ENCODE measurements at regions not wholly inside any gene's neighbourhood (a gene's known extent, or its start where the extent isn't known, plus 50 kb on each side); places are given as distances from the start of the nearest gene placed in this dataset.

DNA sequence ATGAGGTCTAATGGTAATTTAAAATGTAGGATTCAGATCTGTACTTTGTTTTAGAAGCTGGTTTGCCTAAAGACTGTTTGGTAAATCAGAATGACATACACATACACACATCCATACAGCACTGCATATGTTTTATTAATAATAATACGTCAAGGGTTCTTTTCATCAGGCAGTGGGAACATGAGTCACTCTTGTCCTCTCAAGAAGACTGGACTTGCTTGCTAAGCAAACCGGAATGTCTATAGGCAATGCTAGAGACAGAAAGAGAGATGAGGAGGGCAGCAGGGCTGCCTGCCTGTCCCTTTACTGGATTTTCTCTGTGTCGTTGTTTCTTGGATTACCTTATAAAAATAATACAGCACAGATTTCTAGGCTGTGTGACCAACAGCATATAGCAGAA is 119.1 kb upstream of the GALNT2 start:
- no peaks in the 10 kb centered on the region for H3K79me1 ChIP-seq (ENCODE audit: low read length)
- no peak overlapping the region for H3K4me2 ChIP-seq (ENCODE audit: low read length)
- H2BK5ac ChIP-seq (ENCODE audit: low read depth, low read length, poor library complexity), result no peak overlapping the region
- peaks cover 0 to 2% of the 10 kb centered on the region in 2 experiments for H3K4me1 ChIP-seq (ENCODE audit: control insufficient read depth in 1 of 2, insufficient read depth in 2 of 2, low read length in 2 of 2)
- no peak overlapping the region for H3K9ac ChIP-seq (ENCODE audit: low read length)
- H2AK5ac ChIP-seq (ENCODE audit: low read length), result no peak overlapping the region
- no peak overlapping the region for H2BK120ac ChIP-seq (ENCODE audit: insufficient read depth, low read length, poor library complexity)
- H3K23ac ChIP-seq (ENCODE audit: low read length), result no peak overlapping the region
- no peaks in the 10 kb centered on the region for H3K27me3 ChIP-seq (ENCODE audit: insufficient read depth, low read length)
- DNase-seq, result peak in 1 of 2 donors; percentile 10
- H3K18ac ChIP-seq (ENCODE audit: low read length), result no peak overlapping the region
- no peaks in the 10 kb centered on the region for H3K36me3 ChIP-seq (ENCODE audit: control insufficient read depth in 1 of 2, insufficient read depth in 2 of 2, low read length in 2 of 2)
- H4K91ac ChIP-seq (ENCODE audit: low read depth, low read length), result no peak overlapping the region
- no peak overlapping the region for H4K12ac ChIP-seq (ENCODE audit: low read depth, low read length)
- H3K79me2 ChIP-seq (ENCODE audit: control insufficient read depth, insufficient read depth, low read length, poor library complexity), result no peaks in the 10 kb centered on the region
- H2AFZ ChIP-seq (ENCODE audit: insufficient read depth, low read length, poor library complexity), result no peak overlapping the region
- H3K9me3 ChIP-seq (ENCODE audit: insufficient read depth, low read depth, low read length), result peaks cover 4% of the 10 kb centered on the region
- H3K14ac ChIP-seq (ENCODE audit: low read length), result no peak overlapping the region
- H3K4me3 ChIP-seq (ENCODE audit: low read depth, low read length), result no peak overlapping the region
- H3K27ac ChIP-seq (ENCODE audit: low read depth, low read length), result no peak overlapping the region
- no CpG with 5 or more reads among the region's 3 CpGs for WGBS (ENCODE audit: extremely low coverage, insufficient coverage, insufficient read length)
- no peak overlapping the region for H3K4ac ChIP-seq (ENCODE audit: low read depth, low read length)
- no peak overlapping the region for H2BK12ac ChIP-seq (ENCODE audit: low read length)
- H4K8ac ChIP-seq (ENCODE audit: low read depth, low read length), result no peak overlapping the region

DNA sequence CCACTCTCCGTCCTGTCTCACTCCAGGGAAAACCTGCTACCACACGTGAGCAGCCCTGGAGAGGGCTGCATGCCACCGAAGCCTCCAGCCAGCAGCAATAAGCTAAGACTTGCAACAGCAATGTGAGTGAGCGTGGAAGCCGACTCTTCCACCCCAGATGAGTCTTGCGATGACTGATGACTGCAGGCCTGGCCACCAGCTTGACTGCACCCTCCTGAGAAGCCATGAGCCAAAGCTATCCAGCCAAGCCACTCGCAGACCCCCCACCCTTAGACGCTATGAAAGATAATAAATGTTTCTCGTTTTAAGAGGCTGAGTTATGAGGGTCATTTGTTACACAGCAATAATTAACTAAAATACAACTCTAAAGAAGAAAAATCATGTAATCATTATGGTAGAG is 118.6 kb upstream of the GALNT2 start:
- Histone ChIP-seq H4K8ac (ENCODE audit: low read depth, low read length) (no peak overlapping the region), H3K9ac (ENCODE audit: low read length) (no peak overlapping the region), H3K27me3 (ENCODE audit: insufficient read depth, low read length) (no peaks in the 10 kb centered on the region), H2BK5ac (ENCODE audit: low read depth, low read length, poor library complexity) (no peak overlapping the region), H4K91ac (ENCODE audit: low read depth, low read length) (no peak overlapping the region), H3K79me1 (ENCODE audit: low read length) (no peaks in the 10 kb centered on the region), H3K23ac (ENCODE audit: low read length) (no peak overlapping the region), H3K18ac (ENCODE audit: low read length) (no peak overlapping the region), H3K27ac (ENCODE audit: low read depth, low read length) (no peak overlapping the region), H3K4me1 (ENCODE audit: control insufficient read depth in 1 of 2, insufficient read depth in 2 of 2, low read length in 2 of 2) (peaks cover 0 to 2% of the 10 kb centered on the region in 2 experiments), H2BK12ac (ENCODE audit: low read length) (no peak overlapping the region), H3K9me3 (ENCODE audit: insufficient read depth, low read depth, low read length) (peaks cover 4% of the 10 kb centered on the region), H3K4ac (ENCODE audit: low read depth, low read length) (no peak overlapping the region), H2AK5ac (ENCODE audit: low read length) (no peak overlapping the region), H3K36me3 (ENCODE audit: control insufficient read depth in 1 of 2, insufficient read depth in 2 of 2, low read length in 2 of 2) (no peaks in the 10 kb centered on the region), H2AFZ (ENCODE audit: insufficient read depth, low read length, poor library complexity) (no peak overlapping the region), H3K79me2 (ENCODE audit: control insufficient read depth, insufficient read depth, low read length, poor library complexity) (no peaks in the 10 kb centered on the region), H2BK120ac (ENCODE audit: insufficient read depth, low read length, poor library complexity) (no peak overlapping the region), H3K4me2 (ENCODE audit: low read length) (no peak overlapping the region), H4K12ac (ENCODE audit: low read depth, low read length) (no peak overlapping the region), H3K14ac (ENCODE audit: low read length) (no peak overlapping the region), H3K4me3 (ENCODE audit: low read depth, low read length) (no peak overlapping the region)
- WGBS (ENCODE audit: extremely low coverage, insufficient coverage, insufficient read length), result no CpG with 5 or more reads among the region's 9 CpGs
- DNase-seq, result no peak

DNA sequence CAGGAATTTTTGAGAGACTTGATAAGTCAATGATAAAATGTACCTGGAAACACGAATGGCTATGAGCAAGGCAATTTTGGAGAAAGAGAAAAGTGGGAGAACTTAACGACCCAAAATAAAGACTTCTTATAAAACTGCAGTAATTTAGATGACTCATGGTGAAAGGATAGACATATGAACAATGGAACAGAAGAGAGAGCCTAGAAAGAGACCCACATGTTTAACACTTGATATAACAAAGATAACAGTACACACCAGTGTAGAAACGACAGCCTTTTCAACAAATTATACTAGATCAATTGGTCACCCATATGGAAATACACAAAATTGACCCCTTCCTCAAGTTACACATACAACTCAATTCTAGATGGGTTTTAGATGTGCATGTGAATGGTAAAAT is 117.5 kb upstream of the GALNT2 start:
- no peak overlapping the region for H3K18ac ChIP-seq (ENCODE audit: low read length)
- peaks cover 0 to 2% of the 10 kb centered on the region in 2 experiments for H3K4me1 ChIP-seq (ENCODE audit: control insufficient read depth in 1 of 2, insufficient read depth in 2 of 2, low read length in 2 of 2)
- H4K91ac ChIP-seq (ENCODE audit: low read depth, low read length), result no peak overlapping the region
- H4K12ac ChIP-seq (ENCODE audit: low read depth, low read length), result no peak overlapping the region
- H2BK5ac ChIP-seq (ENCODE audit: low read depth, low read length, poor library complexity), result no peak overlapping the region
- H3K4ac ChIP-seq (ENCODE audit: low read depth, low read length), result no peak overlapping the region
- no peak overlapping the region for H3K4me2 ChIP-seq (ENCODE audit: low read length)
- H3K23ac ChIP-seq (ENCODE audit: low read length), result no peak overlapping the region
- H2BK120ac ChIP-seq (ENCODE audit: insufficient read depth, low read length, poor library complexity), result no peak overlapping the region
- H3K4me3 ChIP-seq (ENCODE audit: low read depth, low read length), result no peak overlapping the region
- no peaks in the 10 kb centered on the region for H3K36me3 ChIP-seq (ENCODE audit: control insufficient read depth in 1 of 2, insufficient read depth in 2 of 2, low read length in 2 of 2)
- no peak overlapping the region for H2AK5ac ChIP-seq (ENCODE audit: low read length)
- no peak overlapping the region for H2BK12ac ChIP-seq (ENCODE audit: low read length)
- H3K79me1 ChIP-seq (ENCODE audit: low read length), result no peaks in the 10 kb centered on the region
- WGBS (ENCODE audit: extremely low coverage, insufficient coverage, insufficient read length), result no CpG with 5 or more reads among the region's 3 CpGs
- H3K9me3 ChIP-seq (ENCODE audit: insufficient read depth, low read depth, low read length), result peaks cover 2% of the 10 kb centered on the region
- H4K8ac ChIP-seq (ENCODE audit: low read depth, low read length), result no peak overlapping the region
- H3K14ac ChIP-seq (ENCODE audit: low read length), result no peak overlapping the region
- no peaks in the 10 kb centered on the region for H3K27me3 ChIP-seq (ENCODE audit: insufficient read depth, low read length)
- DNase-seq, result no peak
- H3K27ac ChIP-seq (ENCODE audit: low read depth, low read length), result no peak overlapping the region
- no peak overlapping the region for H3K9ac ChIP-seq (ENCODE audit: low read length)
- no peaks in the 10 kb centered on the region for H3K79me2 ChIP-seq (ENCODE audit: control insufficient read depth, insufficient read depth, low read length, poor library complexity)
- H2AFZ ChIP-seq (ENCODE audit: insufficient read depth, low read length, poor library complexity), result no peak overlapping the region

DNA sequence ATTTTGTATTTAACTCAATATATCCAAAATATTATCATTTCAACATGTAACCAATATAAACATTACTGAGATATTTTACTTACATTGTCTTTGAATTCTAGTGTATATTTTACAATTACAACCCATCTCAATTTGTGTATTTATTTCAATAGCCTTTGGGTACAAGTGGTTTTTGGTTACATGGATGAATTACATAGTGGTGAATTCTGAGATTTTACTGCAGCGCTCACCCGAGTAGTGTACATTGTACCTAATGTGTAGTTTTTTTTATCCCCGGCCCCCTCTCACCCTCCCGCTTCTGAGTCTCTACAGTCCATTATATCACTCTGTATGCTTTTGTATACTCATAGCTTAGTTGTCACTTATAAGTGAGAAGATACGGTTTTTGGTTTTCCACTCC is 117.0 kb upstream of the GALNT2 start:
- no CpG with 5 or more reads among the region's 5 CpGs for WGBS (ENCODE audit: extremely low coverage, insufficient coverage, insufficient read length)
- no peaks in the 10 kb centered on the region for H3K27me3 ChIP-seq (ENCODE audit: insufficient read depth, low read length)
- no peak overlapping the region for H3K4ac ChIP-seq (ENCODE audit: low read depth, low read length)
- no peak overlapping the region for H3K27ac ChIP-seq (ENCODE audit: low read depth, low read length)
- H2AK5ac ChIP-seq (ENCODE audit: low read length), result no peak overlapping the region
- H3K4me3 ChIP-seq (ENCODE audit: low read depth, low read length), result no peak overlapping the region
- H4K8ac ChIP-seq (ENCODE audit: low read depth, low read length), result no peak overlapping the region
- no peak overlapping the region for H3K14ac ChIP-seq (ENCODE audit: low read length)
- no peaks in the 10 kb centered on the region for H3K79me1 ChIP-seq (ENCODE audit: low read length)
- no peaks in the 10 kb centered on the region for H3K79me2 ChIP-seq (ENCODE audit: control insufficient read depth, insufficient read depth, low read length, poor library complexity)
- no peaks in the 10 kb centered on the region for H3K36me3 ChIP-seq (ENCODE audit: control insufficient read depth in 1 of 2, insufficient read depth in 2 of 2, low read length in 2 of 2)
- H2BK5ac ChIP-seq (ENCODE audit: low read depth, low read length, poor library complexity), result no peak overlapping the region
- no peak overlapping the region for H3K9ac ChIP-seq (ENCODE audit: low read length)
- H4K91ac ChIP-seq (ENCODE audit: low read depth, low read length), result no peak overlapping the region
- no peak overlapping the region for H3K4me2 ChIP-seq (ENCODE audit: low read length)
- H3K18ac ChIP-seq (ENCODE audit: low read length), result no peak overlapping the region
- no peak overlapping the region for H2AFZ ChIP-seq (ENCODE audit: insufficient read depth, low read length, poor library complexity)
- H4K12ac ChIP-seq (ENCODE audit: low read depth, low read length), result no peak overlapping the region
- H3K23ac ChIP-seq (ENCODE audit: low read length), result no peak overlapping the region
- no peak for DNase-seq
- H2BK12ac ChIP-seq (ENCODE audit: low read length), result no peak overlapping the region
- H3K9me3 ChIP-seq (ENCODE audit: insufficient read depth, low read depth, low read length), result peaks cover 2% of the 10 kb centered on the region
- H2BK120ac ChIP-seq (ENCODE audit: insufficient read depth, low read length, poor library complexity), result no peak overlapping the region
- peaks cover 0 to 2% of the 10 kb centered on the region in 2 experiments for H3K4me1 ChIP-seq (ENCODE audit: control insufficient read depth in 1 of 2, insufficient read depth in 2 of 2, low read length in 2 of 2)
